ENCODE measurements at regions not wholly inside any gene's neighbourhood (a gene's known extent, or its start where the extent isn't known, plus 50 kb on each side); places are given as distances from the start of the nearest gene placed in this dataset.

GRCh38 chr9:7510199-7510598 is 289.4 kb downstream of the DMAC1 start:
- no peak for DNase-seq
- intact Hi-C loops (cut with micrococcal nuclease), result no loop called here
- TF ChIP-seq CTCF (IDR thresholded peaks at IDR 0.05; ENCODE audit: borderline replicate concordance), result no peak

GRCh38 chr9:7509576-7510145 is 289.9 kb downstream of the DMAC1 start:
- Histone ChIP-seq H3K27ac (replicated peaks) (peak overlapping the region; percentile 60), H3K36me3 (no peaks in the 10 kb centered on the region), H3K9me3 (replicated peaks) (no peaks in the 10 kb centered on the region), H3K4me3 (no peak overlapping the region), H3K27me3 (ENCODE audit: low read depth) (no peaks in the 10 kb centered on the region), H3K4me1 (peaks cover 16% of the 10 kb centered on the region)
- no peak for TF ChIP-seq CTCF (IDR thresholded peaks at IDR 0.05; ENCODE audit: borderline replicate concordance)
- intact Hi-C loops (cut with micrococcal nuclease), result no loop called here
- no peak for DNase-seq

More at GRCh38 chr9:7510199-7510598, 289.4 kb downstream of the DMAC1 start:
- H3K9me3 ChIP-seq (replicated peaks), result no peaks in the 10 kb centered on the region
- H3K27ac ChIP-seq (replicated peaks), result peak overlapping the region; percentile 60
- H3K4me3 ChIP-seq, result no peak overlapping the region
- H3K27me3 ChIP-seq (ENCODE audit: low read depth), result no peaks in the 10 kb centered on the region
- H3K4me1 ChIP-seq, result peaks cover 16% of the 10 kb centered on the region
- H3K36me3 ChIP-seq, result no peaks in the 10 kb centered on the region

GRCh38 chr9:7508516-7508915 is 291.1 kb downstream of the DMAC1 start:
- H3K27me3 ChIP-seq (ENCODE audit: low read depth), result no peaks in the 10 kb centered on the region
- no peaks in the 10 kb centered on the region for H3K36me3 ChIP-seq
- TF ChIP-seq CTCF (IDR thresholded peaks at IDR 0.05; ENCODE audit: borderline replicate concordance), result no peak
- no peak for DNase-seq
- H3K4me3 ChIP-seq, result no peak overlapping the region
- intact Hi-C loops (cut with micrococcal nuclease), result no loop called here
- H3K27ac ChIP-seq (replicated peaks), result peak overlapping the region; percentile 60
- peaks cover 16% of the 10 kb centered on the region for H3K4me1 ChIP-seq
- no peaks in the 10 kb centered on the region for H3K9me3 ChIP-seq (replicated peaks)

GRCh38 chr9:7507566-7508270 is 291.9 kb downstream of the DMAC1 start:
- intact Hi-C loops (cut with micrococcal nuclease), result no loop called here
- H3K4me1 ChIP-seq, result peaks cover 16% of the 10 kb centered on the region
- peak; percentile 56 for DNase-seq
- no peaks in the 10 kb centered on the region for H3K36me3 ChIP-seq
- H3K4me3 ChIP-seq, result no peak overlapping the region
- H3K27ac ChIP-seq (replicated peaks), result peak overlapping the region; percentile 60
- H3K27me3 ChIP-seq (ENCODE audit: low read depth), result no peaks in the 10 kb centered on the region
- H3K9me3 ChIP-seq (replicated peaks), result no peaks in the 10 kb centered on the region
- TF ChIP-seq CTCF (IDR thresholded peaks at IDR 0.05; ENCODE audit: borderline replicate concordance), result no peak

GRCh38 chr9:7507026-7507425 is 292.6 kb downstream of the DMAC1 start:
- Histone ChIP-seq H3K4me3 (no peak overlapping the region), H3K36me3 (no peaks in the 10 kb centered on the region), H3K9me3 (replicated peaks) (no peaks in the 10 kb centered on the region), H3K27ac (replicated peaks) (peak overlapping the region; percentile 60), H3K27me3 (ENCODE audit: low read depth) (no peaks in the 10 kb centered on the region), H3K4me1 (peaks cover 16% of the 10 kb centered on the region)
- no peak for TF ChIP-seq CTCF (IDR thresholded peaks at IDR 0.05; ENCODE audit: borderline replicate concordance)
- no peak for DNase-seq
- intact Hi-C loops (cut with micrococcal nuclease), result no loop called here

Data from left ventricle myocardium inferior (tissue), 1 donor.